Smooth muscle cell (in vitro differentiated cells): ENCODE measurements at regions not wholly inside any gene's neighbourhood (a gene's known extent, or its start where the extent isn't known, plus 50 kb on each side); places are given as distances from the start of the nearest gene placed in this dataset.
A peak's percentile ranks its signal among the peaks of the same experiment; 100 is the strongest.

Experiments used
- DNase-seq: peaks from one replicate; lab custom pipeline; 2025; ENCODE audit not compliant: unreplicated experiment; lab: John Stamatoyannopoulos, UW
- H2AFZ ChIP-seq: fragments of 200-600 bp; sonication (generic); 2 replicates; pipeline ENCODE4 v1.6.0; 2016; ENCODE audit warnings: antibody characterized with exemption, low read depth, mild to moderate bottlenecking
- H3F3A ChIP-seq: fragments of 200-600 bp; sonication (generic); 2 replicates; pipeline ENCODE4 v1.6.0; 2017; ENCODE audit warnings: antibody characterized with exemption, low read depth
- H3K27ac ChIP-seq: fragments of 200-600 bp; sonication (generic); 2 replicates; pipeline ENCODE4 v1.5.1; 2016; ENCODE audit warnings: low read depth, mild to moderate bottlenecking
- H3K27me3 ChIP-seq: fragments of 200-600 bp; sonication (generic); 2 replicates; pipeline ENCODE4 v1.6.1; 2016; ENCODE audit warnings: low read depth, mild to moderate bottlenecking
- H3K36me3 ChIP-seq: fragments of 200-600 bp; sonication (generic); 2 replicates; pipeline ENCODE4 v1.5.1; 2016; ENCODE audit warnings: low read depth
- H3K4me1 ChIP-seq: fragments of 200-600 bp; sonication (generic); 2 replicates; pipeline ENCODE4 v1.5.1; 2016; ENCODE audit warnings: low read depth
- H3K4me2 ChIP-seq: fragments of 200-600 bp; sonication (generic); 2 replicates; pipeline ENCODE4 v1.6.0; 2016; ENCODE audit warnings: mild to moderate bottlenecking
- H3K4me3 ChIP-seq: fragments of 200-600 bp; sonication (generic); 2 replicates; pipeline ENCODE4 v1.5.1; 2016; ENCODE audit warnings: mild to moderate bottlenecking
- H3K79me2 ChIP-seq: fragments of 200-600 bp; sonication (generic); 2 replicates; pipeline ENCODE4 v1.6.0; 2016; ENCODE audit warnings: low read depth, mild to moderate bottlenecking
- H3K9ac ChIP-seq: fragments of 200-600 bp; sonication (generic); 2 replicates; pipeline ENCODE4 v1.6.0; 2016; ENCODE audit warnings: low read depth
- H3K9me3 ChIP-seq: fragments of 200-600 bp; sonication (generic); replicated peaks from 2 replicates; pipeline ENCODE4 v1.5.1; 2016; ENCODE audit warnings: low read depth
- H4K20me1 ChIP-seq: fragments of 200-600 bp; sonication (generic); 2 replicates; pipeline ENCODE4 v1.6.0; 2016; ENCODE audit warnings: low read depth
- CTCF ChIP-seq: fragments of 200-600 bp; sonication (generic); IDR thresholded peaks from 2 replicates; pipeline ENCODE4 v1.5.1; 2017; ENCODE audit warnings: borderline replicate concordance, mild to moderate bottlenecking, antibody characterized with exemption; ENCODE audit not compliant: insufficient read depth, poor library complexity, severe bottlenecking
- WGBS: methylation state at CpG from one replicate; pipeline ENCODE4 v1.1.7; 2016; ENCODE audit warnings: low lambda C conversion rate; 5-methylcytosine and 5-hydroxymethylcytosine counted together

- DNase-seq: no peak
- WGBS: 78% methylated on average over 5 of the region's 5 CpGs
- no peak overlapping the region for H3K4me2 ChIP-seq
- no peaks in the 10 kb centered on the region for H3K27me3 ChIP-seq
- peaks cover 19% of the 10 kb centered on the region for H3K9me3 ChIP-seq
- no peaks in the 10 kb centered on the region for H3F3A ChIP-seq
- H3K79me2 ChIP-seq: no peaks in the 10 kb centered on the region
- TF ChIP-seq CTCF: no peak
- H3K4me3 ChIP-seq: no peak overlapping the region
- peaks cover 7% of the 10 kb centered on the region for H3K36me3 ChIP-seq
- no peak overlapping the region for H3K9ac ChIP-seq
- no peak overlapping the region for H3K27ac ChIP-seq
- H3K4me1 ChIP-seq: no peaks in the 10 kb centered on the region
- H2AFZ ChIP-seq: no peak overlapping the region
- H4K20me1 ChIP-seq: no peaks in the 10 kb centered on the region
These were observed 458.1 kb downstream of the RPS24 start for GRCh38 chr10:78491812-78492211.

GRCh38 chr10:78492424-78492823 lies 458.8 kb downstream of the RPS24 start:
- Histone ChIP-seq H3K4me1 (no peaks in the 10 kb centered on the region), H3F3A (no peaks in the 10 kb centered on the region), H4K20me1 (no peaks in the 10 kb centered on the region), H2AFZ (no peak overlapping the region), H3K9ac (no peak overlapping the region), H3K9me3 (peaks cover 19% of the 10 kb centered on the region), H3K4me3 (no peak overlapping the region), H3K27ac (no peak overlapping the region), H3K4me2 (no peak overlapping the region), H3K79me2 (no peaks in the 10 kb centered on the region), H3K27me3 (no peaks in the 10 kb centered on the region), H3K36me3 (peaks cover 7% of the 10 kb centered on the region)
- DNase-seq: no peak
- TF ChIP-seq CTCF: no peak

- no peak overlapping the region for H3K4me2 ChIP-seq
- no peaks in the 10 kb centered on the region for H3K27me3 ChIP-seq
- H3K79me2 ChIP-seq: no peaks in the 10 kb centered on the region
- H3K4me3 ChIP-seq: no peak overlapping the region
- no peak for DNase-seq
- no peaks in the 10 kb centered on the region for H3F3A ChIP-seq
- H3K36me3 ChIP-seq: peaks cover 7% of the 10 kb centered on the region
- no peak overlapping the region for H3K9ac ChIP-seq
- H3K4me1 ChIP-seq: no peaks in the 10 kb centered on the region
- H2AFZ ChIP-seq: no peak overlapping the region
- H3K9me3 ChIP-seq: peaks cover 14% of the 10 kb centered on the region
- no peaks in the 10 kb centered on the region for H4K20me1 ChIP-seq
- H3K27ac ChIP-seq: no peak overlapping the region
- TF ChIP-seq CTCF: no peak
These were observed 460.5 kb downstream of the RPS24 start for GRCh38 chr10:78494179-78494578.

GRCh38 chr10:78502210-78502936 lies 468.7 kb downstream of the RPS24 start:
- peak overlapping the region; percentile 76 for H3K27ac ChIP-seq

More at GRCh38 chr10:78502210-78502936, 468.7 kb downstream of the RPS24 start:
- peaks cover 10% of the 10 kb centered on the region for H3K4me1 ChIP-seq
- H3K9ac ChIP-seq: no peak overlapping the region
- H2AFZ ChIP-seq: peak overlapping the region; percentile 48
- no peaks in the 10 kb centered on the region for H4K20me1 ChIP-seq
- no peak for DNase-seq
- H3K79me2 ChIP-seq: no peaks in the 10 kb centered on the region
- no peak for TF ChIP-seq CTCF
- peak overlapping the region; percentile 45 for H3K4me2 ChIP-seq
- no peaks in the 10 kb centered on the region for H3K27me3 ChIP-seq
- H3K36me3 ChIP-seq: no peaks in the 10 kb centered on the region
- H3F3A ChIP-seq: peaks cover 18% of the 10 kb centered on the region
- H3K4me3 ChIP-seq: no peak overlapping the region
- 41% methylated on average over 6 of the region's 6 CpGs for WGBS
- no peaks in the 10 kb centered on the region for H3K9me3 ChIP-seq
